HG02759 (cell line): ENCODE measurements at regions not wholly inside any gene's neighbourhood (a gene's known extent, or its start where the extent isn't known, plus 50 kb on each side); places are given as distances from the start of the nearest gene placed in this dataset.

Source experiments
- ATAC-seq: cut with Tn5 transposase; IDR thresholded peaks from one replicate; pipeline ENCODE4 v1.9.1; 2021; ENCODE audit warnings: mild to moderate bottlenecking, moderate library complexity; ENCODE audit not compliant: unreplicated experiment

DNA sequence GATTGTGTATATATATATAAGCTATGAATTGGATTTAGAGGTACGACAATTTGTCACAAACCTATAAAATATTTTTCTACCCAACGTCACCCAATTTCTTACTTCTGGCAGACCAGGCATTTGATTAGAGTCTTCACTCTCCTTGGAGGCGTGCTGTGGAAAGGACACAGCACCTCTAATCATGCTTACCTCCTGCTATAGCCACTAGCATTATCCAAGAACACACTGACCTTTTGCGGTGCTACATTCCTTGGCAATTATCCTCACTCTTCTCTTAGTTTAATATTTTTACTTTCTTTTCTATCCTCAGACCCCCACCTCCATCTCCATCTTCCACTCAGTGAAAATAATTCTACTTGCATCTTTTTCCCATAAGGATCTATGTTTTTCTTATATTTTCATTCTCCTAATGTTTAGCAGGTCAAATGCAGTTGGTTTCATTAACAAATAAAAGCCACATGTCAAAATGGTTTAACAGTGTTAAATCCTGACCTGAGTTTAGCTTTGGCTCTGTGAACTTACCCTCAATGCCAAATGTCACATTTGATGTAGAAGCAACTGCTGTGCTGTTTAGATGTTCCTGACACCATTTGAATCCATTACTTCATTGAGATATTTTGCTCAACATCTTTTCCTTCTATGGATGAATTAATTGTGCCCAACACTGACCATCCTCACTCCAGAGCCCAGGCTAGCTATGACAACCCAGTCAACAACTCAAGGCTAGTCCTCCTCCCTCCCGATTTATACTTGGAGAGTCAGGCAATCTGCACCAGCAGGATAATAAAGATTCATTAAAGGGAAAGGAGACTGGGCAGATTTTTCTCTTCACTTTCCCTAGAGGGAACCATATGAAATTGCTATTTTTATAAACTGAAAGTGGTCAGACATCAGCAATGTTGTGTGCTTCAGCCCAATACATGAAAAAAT is 240.5 kb downstream of the MREG start:
- no peak for ATAC-seq

DNA sequence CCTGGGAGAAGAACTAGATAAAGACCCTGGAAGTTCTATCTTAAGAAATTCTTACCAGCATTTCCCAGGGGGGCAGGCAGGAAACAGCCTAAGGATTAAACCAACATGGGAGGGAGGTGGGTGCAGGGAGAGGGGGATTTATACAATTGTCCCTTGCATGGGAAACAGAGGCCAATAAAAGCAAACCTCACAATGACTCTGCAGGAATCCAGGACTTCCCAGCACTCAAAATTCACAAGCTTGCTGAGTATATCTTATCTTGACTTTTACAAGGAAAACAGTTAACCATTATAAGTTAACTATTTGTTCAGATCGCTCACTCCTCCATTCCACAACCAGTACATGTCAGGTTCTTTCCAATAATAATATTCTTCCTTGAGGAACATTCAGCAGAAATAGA is 241.3 kb downstream of the MREG start:
- ATAC-seq, result no peak

DNA sequence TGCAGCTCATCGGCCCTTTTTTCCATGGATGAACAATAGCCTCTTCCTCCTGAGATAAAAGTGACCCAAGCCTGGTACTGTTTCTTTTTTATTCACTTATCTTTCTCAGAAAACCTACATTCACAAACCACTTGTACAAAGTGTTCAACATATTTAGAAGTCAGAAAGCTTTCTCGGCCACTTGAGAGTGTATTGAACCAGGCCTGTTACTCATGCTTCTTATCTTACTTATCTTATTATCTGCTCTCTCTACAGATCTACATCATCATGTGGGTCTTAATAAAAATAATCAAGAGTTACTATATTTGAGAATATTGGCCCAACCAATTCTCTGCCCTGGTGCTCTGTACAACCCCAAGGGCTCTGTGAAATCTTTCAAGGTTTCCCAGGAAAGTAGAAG is 242.1 kb downstream of the MREG start:
- no peak for ATAC-seq

DNA sequence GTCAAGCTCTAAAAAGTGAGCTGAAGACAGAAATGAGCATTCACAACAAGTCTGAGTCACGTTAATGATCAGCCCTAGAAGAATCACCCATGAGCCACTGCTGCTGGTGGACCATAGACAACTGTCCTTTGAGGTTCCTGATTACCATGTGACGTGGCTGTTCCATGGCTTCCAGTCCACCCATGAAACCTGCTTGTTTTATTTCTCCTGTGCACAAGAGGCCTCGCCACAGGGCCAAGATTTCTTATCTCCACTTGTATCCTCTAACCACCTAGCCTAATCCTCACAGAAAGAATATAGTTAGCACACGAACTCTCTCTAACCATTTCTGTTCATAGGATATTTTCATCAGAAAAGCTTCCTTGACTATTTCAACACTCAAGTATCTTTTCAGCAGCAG is 242.7 kb downstream of the MREG start:
- ATAC-seq, result no peak

DNA sequence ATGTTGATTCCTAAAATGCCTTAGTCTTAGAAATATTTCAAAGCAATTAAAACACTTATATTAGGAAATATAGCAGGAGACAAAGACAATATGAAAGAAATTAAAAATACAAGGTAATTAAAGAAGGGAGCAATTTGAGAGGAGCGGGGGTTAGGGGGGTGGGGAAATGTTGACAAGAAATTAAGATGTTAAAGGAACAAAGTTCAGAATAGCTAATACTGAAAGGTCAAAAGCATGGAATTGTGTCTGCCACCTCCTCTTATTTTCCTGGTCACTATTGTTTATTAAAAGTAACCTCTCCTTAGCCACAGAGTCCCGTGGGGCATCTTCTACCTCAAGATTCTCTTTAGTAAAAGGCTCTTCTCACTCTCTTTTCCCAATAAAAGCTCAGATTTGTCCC is 244.1 kb downstream of the MREG start:
- no peak for ATAC-seq

DNA sequence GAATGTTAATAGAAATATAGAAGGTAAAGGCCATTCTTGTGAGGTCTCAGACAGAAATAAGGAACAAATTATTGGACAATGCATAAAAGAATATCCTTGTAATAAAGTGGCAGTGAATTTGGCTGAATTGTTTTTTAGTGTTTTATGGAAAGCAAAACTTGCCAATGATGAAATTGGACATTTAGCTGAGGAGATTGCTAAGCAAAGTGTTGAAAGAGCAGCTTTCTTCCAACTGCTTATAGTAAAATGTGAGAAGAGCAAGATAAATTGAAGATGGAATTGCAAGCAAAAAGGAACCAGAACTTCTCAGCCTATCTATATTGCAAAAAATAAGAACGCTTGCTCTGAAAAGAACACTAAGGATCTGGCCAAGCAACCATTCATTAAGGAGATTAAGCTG is 245.7 kb downstream of the MREG start:
- no peak for ATAC-seq

DNA sequence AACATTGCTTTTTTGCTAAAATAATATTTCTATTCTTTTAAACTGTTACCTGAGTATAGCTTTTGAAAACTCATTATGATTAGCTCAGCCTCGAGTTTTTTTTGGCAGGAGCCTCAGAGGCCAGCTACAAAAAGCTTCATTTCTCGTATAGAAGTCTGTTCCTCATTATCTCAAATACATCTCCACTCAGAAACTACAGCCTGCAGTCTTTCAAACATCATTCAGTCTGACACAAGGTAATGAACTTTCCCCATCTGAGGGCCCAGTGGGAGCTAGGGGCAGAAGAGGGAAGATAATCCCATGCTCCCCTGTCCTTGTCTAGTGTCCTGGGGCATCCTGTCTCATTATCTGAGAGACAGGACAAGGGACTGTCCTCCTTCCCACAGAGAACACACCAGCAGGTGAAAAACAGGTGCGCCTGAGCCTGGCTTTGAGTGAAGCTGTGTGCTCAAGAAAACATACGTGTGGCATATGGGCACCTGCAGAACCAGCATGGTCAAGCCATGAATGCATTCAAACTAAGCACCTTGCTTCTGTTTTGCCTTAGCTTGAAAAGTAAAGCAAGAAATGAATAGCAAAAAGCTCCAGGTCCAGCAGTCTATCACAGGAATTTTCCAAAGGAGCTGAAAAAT is 247.5 kb downstream of the MREG start:
- no peak for ATAC-seq

DNA sequence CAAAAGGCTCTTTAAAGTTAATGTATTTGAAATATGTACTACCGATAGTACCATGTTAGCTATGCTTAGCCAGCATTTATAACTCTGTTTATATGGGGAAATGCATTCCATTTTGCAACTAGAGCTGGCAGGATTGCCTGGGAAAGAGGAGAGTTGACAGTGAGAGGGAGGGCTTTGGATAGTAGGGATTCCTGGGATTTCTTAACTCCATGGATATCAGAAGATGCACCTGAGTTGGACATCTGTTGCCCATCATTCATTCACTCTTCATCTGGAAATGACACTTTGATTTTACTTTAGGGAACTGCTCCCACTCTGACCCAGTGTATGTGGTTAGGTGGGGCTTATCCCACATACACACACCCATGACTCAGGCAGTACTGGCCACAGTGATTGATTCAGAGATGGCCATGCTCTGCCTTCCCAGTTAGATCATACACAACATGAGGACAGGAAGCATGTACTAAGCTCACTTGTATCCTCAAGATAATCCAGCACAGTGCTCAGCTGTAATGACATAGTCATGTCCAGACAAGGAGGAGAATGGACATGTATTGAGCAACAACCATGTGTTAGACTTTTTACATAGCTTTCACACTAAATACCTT is 248.8 kb downstream of the MREG start:
- ATAC-seq, result no peak

DNA sequence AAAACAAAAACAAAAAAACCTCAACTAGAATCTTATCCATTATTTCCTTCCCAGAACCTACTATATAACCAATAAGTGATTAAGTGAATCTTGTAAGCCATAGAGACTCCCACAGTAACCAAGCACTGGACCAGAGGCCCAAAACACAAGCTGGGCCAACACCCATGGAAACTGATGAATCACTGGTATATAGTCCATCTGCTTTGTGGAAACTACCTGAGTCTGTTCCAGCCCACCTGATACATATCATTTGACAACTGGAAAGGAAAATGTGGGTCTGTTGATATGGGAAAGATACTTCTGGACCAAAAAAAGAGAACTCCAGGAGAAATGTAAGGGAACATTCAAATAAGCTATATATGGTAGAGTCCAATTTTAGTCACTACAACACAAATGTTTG is 252.8 kb downstream of the MREG start:
- no peak for ATAC-seq

DNA sequence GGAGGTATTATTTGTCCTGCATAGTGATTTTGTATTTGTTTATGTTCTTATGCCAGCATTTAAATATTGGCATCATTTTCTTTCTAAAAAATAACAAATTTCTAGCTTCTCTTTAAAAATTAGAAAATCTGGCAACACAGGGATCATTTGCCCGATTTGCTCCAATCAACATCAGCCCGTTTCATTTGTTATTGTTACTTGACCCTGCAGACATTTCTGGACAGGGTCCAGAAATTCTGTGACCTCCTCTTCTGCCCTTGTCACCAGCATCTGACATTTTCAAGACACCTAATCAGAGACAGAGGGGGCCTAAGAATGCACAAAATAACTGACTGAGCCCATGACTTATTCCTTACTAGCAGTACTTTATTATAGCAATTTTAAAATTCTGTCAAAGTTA is 253.3 kb downstream of the MREG start:
- ATAC-seq, result no peak

DNA sequence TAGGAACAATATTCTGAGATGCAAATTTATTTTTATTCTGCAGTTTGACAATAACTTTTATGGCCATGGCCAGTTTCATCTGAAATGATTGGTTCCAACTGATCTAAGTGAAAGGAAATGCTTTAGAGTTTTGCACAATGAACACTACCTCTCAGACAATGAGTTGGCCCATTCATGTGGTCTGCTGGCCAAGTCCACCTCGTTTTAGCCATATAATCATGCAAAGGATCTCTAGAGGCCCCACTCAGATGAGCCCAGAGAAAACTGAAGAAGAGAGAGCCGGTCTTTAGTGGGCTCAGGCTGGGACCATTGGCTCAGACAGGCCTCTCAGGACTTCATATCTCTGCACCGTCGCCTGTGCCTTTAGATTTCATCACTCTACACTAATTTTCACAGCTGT is 254.7 kb downstream of the MREG start:
- ATAC-seq, result no peak

DNA sequence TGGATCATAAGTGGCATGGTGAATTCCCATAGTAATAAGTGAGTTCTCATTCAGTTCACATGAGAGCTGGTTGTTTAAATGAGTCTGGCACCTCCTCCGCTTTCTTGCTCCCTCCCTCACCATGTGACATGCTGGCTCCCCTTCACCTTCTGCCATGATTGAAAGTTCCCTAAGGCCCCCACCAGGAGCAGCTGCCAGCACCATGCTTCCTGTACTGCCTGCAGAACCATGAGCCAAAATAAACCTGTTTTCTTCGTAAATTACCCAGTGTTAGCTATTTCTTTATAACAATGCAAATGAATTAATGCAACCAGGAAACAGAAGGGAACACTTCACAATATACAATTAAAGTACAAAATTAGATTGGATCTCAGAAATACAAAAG is 257.0 kb downstream of the MREG start:
- no peak for ATAC-seq

DNA sequence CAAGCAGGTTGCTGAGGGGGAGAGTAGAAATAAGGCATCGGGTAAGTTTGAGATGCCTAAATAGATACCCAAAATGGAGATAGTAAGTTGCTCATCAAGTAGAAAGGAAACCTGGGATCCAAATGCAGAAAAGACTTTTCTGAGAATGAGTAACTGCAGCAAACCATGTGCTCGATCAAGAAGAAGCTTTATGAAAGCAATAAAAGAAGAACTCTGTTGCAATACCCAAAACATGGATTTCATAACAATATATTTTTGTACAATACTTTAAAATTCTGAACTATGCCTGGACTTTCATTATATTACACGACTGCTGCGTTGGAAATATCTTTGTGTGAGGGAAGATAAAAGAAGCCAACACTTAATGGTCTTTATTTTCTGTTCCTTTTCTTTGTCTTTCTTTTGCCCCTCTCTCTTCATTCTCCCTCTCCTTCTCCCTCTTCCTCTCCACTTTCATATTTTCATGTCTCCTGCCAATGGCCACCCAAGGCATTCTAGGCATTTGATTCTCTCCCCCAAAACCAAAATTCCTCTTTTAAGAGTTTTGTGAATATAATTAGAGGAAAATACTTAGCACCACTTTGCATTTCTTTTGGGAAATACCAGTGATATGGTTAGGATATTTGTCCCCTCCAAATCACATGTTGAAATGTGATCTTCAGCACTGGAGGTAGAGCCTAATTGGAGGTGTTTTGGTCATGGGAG is 257.6 kb downstream of the MREG start:
- ATAC-seq, result no peak

DNA sequence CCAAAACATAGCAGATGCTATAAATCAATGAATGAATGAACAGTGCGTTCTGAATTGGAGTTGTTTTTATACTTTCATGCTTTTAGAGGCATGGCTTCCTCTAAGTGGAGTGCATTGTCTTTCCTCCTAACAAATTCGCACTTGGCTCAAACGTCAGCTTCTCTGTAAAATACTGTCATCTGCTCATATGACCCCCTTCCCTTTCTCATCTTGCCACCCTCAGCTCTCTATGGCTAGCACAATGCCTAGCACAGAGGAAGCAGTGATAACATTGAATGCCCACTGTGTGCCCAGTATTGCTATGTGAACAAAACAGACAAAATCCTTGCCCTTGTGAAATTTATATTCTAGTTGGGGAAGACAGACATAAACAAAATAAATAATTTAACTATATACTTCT is 258.8 kb downstream of the MREG start:
- ATAC-seq, result no peak

DNA sequence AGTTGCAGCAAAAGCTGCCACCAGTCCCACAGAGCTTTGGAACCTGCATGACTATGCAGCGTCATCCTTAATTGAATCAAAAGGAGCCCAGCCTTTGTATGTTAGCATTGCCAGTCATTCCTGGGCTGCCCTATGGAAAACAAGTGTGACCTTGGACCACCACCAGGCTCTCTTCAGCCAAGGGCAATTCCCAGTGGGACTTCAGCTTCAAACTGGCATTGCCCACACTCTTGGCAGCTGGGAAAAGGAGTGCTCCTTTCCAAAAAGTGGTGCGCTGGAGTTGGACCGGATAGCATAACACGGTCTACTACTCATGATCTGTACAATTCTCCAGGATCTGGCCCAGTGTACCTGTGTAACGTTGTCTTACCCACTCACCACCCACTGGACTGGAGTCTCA is 259.5 kb downstream of the MREG start:
- ATAC-seq, result no peak

DNA sequence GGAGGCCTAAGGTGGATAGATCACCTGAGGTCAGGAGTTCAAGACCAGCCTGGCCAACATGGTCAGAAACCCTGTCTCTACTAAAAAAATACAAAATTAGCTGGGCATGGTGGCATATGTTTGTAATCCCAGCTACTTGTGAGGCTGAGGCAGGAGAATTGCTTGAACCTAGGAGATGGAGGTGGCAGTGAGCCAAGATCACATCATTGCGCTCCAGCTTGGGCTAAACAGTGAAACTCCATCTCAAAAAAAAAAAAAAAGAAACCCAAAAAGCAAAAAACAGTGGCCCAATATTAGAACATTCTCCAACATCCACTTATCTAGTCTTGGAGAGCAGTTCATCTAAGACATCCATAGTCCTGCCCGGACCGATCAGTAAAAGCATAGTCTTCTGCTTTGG is 260.4 kb downstream of the MREG start:
- no peak for ATAC-seq

DNA sequence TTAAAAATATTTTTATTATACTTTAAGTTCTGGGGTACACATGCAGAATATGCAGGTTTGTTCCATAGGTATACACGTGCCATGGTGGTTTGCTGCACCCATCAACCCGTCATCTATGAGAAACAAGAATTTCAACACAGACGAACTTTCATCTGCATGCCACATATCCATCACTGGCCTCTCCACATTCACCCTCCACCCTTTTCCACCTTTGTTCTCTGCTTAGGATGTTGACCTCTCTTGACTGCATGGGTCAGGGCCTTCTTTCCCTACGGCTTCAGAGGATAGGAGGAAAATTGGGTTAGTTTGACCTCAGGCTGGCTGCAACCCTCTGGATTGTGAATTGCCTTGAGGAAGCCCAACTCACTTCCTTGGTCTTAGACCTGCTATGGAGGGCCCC is 260.9 kb downstream of the MREG start:
- no peak for ATAC-seq

DNA sequence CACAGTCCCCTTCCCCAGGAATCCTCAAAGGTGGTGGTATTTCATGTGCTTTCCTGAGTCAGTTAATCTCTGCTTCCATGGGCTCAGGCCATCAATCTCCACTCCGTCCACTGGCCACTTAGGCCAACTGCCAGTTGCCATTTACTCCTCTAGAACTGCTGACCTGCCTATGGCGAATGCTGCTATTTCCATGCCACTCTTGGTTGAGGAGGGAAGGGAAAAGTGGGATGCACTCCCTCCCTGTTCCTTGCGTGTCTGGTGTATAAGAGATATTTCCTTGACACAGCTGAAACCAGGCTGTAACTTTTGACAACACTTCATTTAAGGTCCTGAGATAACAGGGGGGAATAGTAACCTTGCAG is 261.5 kb downstream of the MREG start:
- ATAC-seq, result no peak

DNA sequence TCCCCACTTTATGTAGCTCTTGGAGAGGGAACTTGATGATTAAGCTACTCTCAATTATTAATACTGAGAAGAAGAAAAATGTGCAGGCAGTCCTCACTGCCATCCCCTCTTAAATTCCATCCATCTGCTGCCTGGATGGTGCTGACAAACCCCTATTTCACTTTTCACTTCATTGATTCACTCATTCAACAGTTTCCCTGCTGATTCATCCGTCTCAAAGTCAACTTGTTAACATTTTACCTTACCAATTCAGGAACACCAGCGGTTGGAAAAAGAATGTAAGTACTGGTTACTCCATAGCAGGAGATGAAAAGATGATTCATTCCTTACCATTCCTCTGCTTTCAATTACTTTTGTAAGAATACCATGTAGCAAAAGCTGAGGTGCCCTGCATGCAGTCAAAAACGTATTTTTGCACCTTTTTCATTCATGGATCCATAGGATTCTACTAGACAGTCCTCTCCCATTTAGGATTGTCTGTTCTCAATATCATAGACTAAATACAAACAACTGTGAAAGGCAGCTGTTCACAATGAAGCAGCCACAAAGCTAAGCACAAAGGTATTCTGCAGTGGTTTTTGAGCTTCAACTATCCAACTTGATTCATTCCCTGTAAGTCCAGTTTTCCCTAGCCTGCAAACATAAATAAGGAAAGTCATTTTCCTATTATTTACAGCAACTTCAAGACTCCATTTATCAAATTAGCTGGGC is 262.0 kb downstream of the MREG start:
- no peak for ATAC-seq

DNA sequence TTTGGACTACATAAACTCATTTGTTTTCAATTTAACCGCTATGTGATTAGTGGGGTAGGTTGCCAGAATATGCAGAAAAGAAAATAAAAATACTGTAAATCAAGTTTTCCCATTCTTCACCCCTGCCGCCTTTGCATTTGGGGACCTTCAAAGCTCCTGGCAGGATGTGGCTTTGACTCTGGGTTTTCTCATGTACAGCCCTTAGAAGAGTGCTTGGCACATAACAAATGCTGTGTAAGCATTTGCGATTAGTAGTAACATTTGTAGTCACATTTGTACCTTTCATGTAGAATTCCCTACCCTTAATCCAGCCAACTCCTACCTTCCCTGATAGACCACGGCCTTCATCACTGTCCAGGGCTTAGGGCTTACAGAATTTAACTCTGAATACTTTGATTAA is 262.6 kb downstream of the MREG start:
- ATAC-seq, result no peak
